ENCODE measurements at regions not wholly inside any gene's neighbourhood (a gene's known extent, or its start where the extent isn't known, plus 50 kb on each side); places are given as distances from the start of the nearest gene placed in this dataset.
A peak's percentile ranks its signal among the peaks of the same experiment; 100 is the strongest.

DNA sequence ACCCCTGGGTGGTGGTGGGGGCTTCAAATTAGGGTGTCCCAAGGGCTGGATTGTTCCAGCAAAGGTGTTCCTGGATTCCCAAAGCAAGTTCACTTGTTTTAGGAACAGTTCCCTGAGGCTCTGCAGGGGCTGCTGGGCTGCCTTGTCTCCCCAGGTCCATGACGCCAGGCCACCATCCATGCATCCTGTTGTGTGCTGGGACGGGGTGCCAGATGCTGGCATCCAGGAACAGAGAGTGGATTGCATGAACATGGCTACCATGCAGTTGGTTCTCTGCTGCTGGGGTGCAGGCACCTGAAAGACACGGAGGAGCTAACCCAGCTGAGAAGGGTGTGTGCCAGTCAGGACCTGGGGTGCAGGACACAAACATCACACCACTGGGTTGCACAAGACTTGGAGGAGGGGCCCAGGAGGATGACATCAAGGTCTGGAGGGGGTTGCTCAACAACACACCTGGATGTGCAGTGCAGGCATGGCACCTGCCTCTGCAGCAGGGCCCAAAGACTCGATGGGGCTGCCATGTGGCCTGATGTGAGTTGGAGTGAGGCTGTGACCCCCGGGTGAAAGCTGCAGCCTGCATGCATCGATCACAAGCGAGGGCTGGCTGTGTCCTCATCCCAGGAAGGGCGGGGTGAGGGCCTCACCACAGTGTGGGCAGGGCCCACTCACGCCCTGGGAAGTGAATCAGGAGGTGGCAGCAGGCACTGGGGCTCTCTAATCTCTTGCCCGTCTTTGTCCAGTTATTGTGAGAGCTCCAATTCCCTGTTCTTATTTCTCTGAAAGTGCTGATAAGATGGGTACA lies 74.0 kb upstream of the CLDN5 start:
- Histone ChIP-seq H3K36me3 (replicated peaks in 1 of 2; ENCODE audit: control insufficient read depth in 1 of 2, insufficient read depth in 2 of 2, low read length in 2 of 2) (no peaks in the 10 kb centered on the region), H3K9me3 (replicated peaks in 1 of 2; ENCODE audit: control insufficient read depth in 1 of 2, insufficient read depth in 1 of 2, low read length in 2 of 2) (no peaks in the 10 kb centered on the region), H3K79me2 (ENCODE audit: insufficient read depth, low read length) (no peaks in the 10 kb centered on the region), H3K4me1 (ENCODE audit: control insufficient read depth in 1 of 2, insufficient read depth in 2 of 2, low read length in 2 of 2) (peaks cover 23 to 28% of the 10 kb centered on the region in 2 donors), H2AFZ (ENCODE audit: insufficient read depth, low read depth, low read length, poor library complexity, severe bottlenecking) (peak overlapping the region; percentile 82), H3K27ac (ENCODE audit: low read depth in 1 of 2, low read length in 2 of 2) (peak overlapping the region in 1 of 2 donors; percentile 50), H3K4me3 (replicated peaks in 1 of 3; ENCODE audit: low read depth in 2 of 3, low read length in 3 of 3) (peak overlapping the region in 1 of 3 experiments; percentile 63), H3K27me3 (ENCODE audit: control insufficient read depth in 2 of 2, insufficient read depth in 2 of 2, low read length in 2 of 2) (no peaks in the 10 kb centered on the region), H3K9ac (ENCODE audit: insufficient read depth, low read length, poor library complexity, severe bottlenecking) (peak overlapping the region; percentile 60), H3K4me2 (replicated peaks; ENCODE audit: extremely low read depth, low read length, poor library complexity, severe bottlenecking) (peak overlapping the region; percentile 65), H4K20me1 (ENCODE audit: insufficient read depth, low read length) (no peaks in the 10 kb centered on the region)
- Mint-ChIP-seq H3K4me1 (peaks cover 31% of the 10 kb centered on the region), H3K27me3 (ENCODE audit: low read depth in 3 of 3) (peaks cover 2 to 6% (median 3%) of the 10 kb centered on the region in 3 donors), H3K36me3 (no peaks in the 10 kb centered on the region), H3K9me3 (peaks cover 0 to 5% (median 2%) of the 10 kb centered on the region in 7 donors), H3K4me3 (peak overlapping the region in 1 of 2 donors; percentile 76), H3K27ac (peak overlapping the region in 4 of 7 donors; percentile 14 to 76 (median 56))
- TF ChIP-seq CTCF (IDR thresholded peaks at IDR 0.05): no peak
- DNase-seq: no peak
- 33% methylated on average over 9 of the region's 10 CpGs for WGBS (ENCODE audit: insufficient coverage)
- intact Hi-C loops (cut with micrococcal nuclease): no loop called here

- H3K79me2 ChIP-seq (ENCODE audit: insufficient read depth, low read length): no peaks in the 10 kb centered on the region
- H3K4me2 ChIP-seq (replicated peaks; ENCODE audit: extremely low read depth, low read length, poor library complexity, severe bottlenecking): no peak overlapping the region
- intact Hi-C loops (cut with micrococcal nuclease): no loop called here
- TF ChIP-seq CTCF (IDR thresholded peaks at IDR 0.05): no peak
- no peak overlapping the region for H3K4me3 Mint-ChIP-seq
- peaks cover 2 to 4% (median 3%) of the 10 kb centered on the region in 3 donors for H3K27me3 Mint-ChIP-seq (ENCODE audit: low read depth in 3 of 3)
- H3K9ac ChIP-seq (ENCODE audit: insufficient read depth, low read length, poor library complexity, severe bottlenecking): no peak overlapping the region
- no peaks in the 10 kb centered on the region for H3K27me3 ChIP-seq (ENCODE audit: control insufficient read depth in 2 of 2, insufficient read depth in 2 of 2, low read length in 2 of 2)
- H3K36me3 ChIP-seq (replicated peaks in 1 of 2; ENCODE audit: control insufficient read depth in 1 of 2, insufficient read depth in 2 of 2, low read length in 2 of 2): no peaks in the 10 kb centered on the region
- H4K20me1 ChIP-seq (ENCODE audit: insufficient read depth, low read length): no peaks in the 10 kb centered on the region
- DNase-seq: no peak
- H3K9me3 ChIP-seq (replicated peaks in 1 of 2; ENCODE audit: control insufficient read depth in 1 of 2, insufficient read depth in 1 of 2, low read length in 2 of 2): no peaks in the 10 kb centered on the region
- H2AFZ ChIP-seq (ENCODE audit: insufficient read depth, low read depth, low read length, poor library complexity, severe bottlenecking): peak overlapping the region; percentile 82
- H3K27ac Mint-ChIP-seq: no peak overlapping the region
- H3K36me3 Mint-ChIP-seq: no peaks in the 10 kb centered on the region
- H3K4me3 ChIP-seq (replicated peaks in 1 of 3; ENCODE audit: low read depth in 2 of 3, low read length in 3 of 3): no peak overlapping the region
- H3K4me1 Mint-ChIP-seq: peaks cover 31% of the 10 kb centered on the region
- H3K27ac ChIP-seq (ENCODE audit: low read depth in 1 of 2, low read length in 2 of 2): no peak overlapping the region
- peaks cover 0 to 5% (median 2%) of the 10 kb centered on the region in 7 donors for H3K9me3 Mint-ChIP-seq
- peaks cover 23 to 28% of the 10 kb centered on the region in 2 donors for H3K4me1 ChIP-seq (ENCODE audit: control insufficient read depth in 1 of 2, insufficient read depth in 2 of 2, low read length in 2 of 2)
- WGBS (ENCODE audit: insufficient coverage): 100% methylated on average over 3 of the region's 5 CpGs
These were observed 74.8 kb upstream of the CLDN5 start for GRCh38 chr22:19599004-19599403.
